Breast epithelium (tissue), 4 donors: ENCODE measurements at regions not wholly inside any gene's neighbourhood (a gene's known extent, or its start where the extent isn't known, plus 50 kb on each side); places are given as distances from the start of the nearest gene placed in this dataset.

Experiments
- DNase-seq, 2 donors: peaks; one replicate each; pipeline ENCODE4 v3.0.0-alpha.2; 2019; ENCODE audit warnings: low spot score in 2 of 2
- H3K27ac ChIP-seq, 2 donors: fragments of 200-600 bp; sonication (generic) in 1 of 2; one replicate each; pipeline ENCODE4 v1.5.1; 2016 to 2019; ENCODE audit warnings: mild to moderate bottlenecking in 1 of 2
- H3K27me3 ChIP-seq, 2 donors: fragments of 200-600 bp; sonication (generic) in 1 of 2; one replicate each; pipeline versions ENCODE4 v1.5.1 to v1.6.0; 2017 to 2019; ENCODE audit warnings: control low read depth in 1 of 2, mild to moderate bottlenecking in 1 of 2
- H3K36me3 ChIP-seq: fragments of 200-600 bp; one replicate; pipeline ENCODE4 v1.5.1; 2019
- H3K4me1 ChIP-seq, 2 donors: fragments of 200-600 bp; sonication (generic); one replicate each; pipeline ENCODE4 v1.5.1; 2016 to 2019; ENCODE audit warnings: control low read depth in 1 of 2
- H3K4me3 ChIP-seq, 3 donors: fragments of 200-600 bp; sonication (generic); 1 replicate in 2 of 3; 2 replicates in 1 of 3; pipeline ENCODE4 v1.5.1; 2016 to 2019; ENCODE audit warnings: mild to moderate bottlenecking in 3 of 3, moderate library complexity in 2 of 3
- H3K9me3 ChIP-seq, 2 donors: fragments of 200-600 bp; sonication (generic) in 1 of 2; one replicate each; pipeline ENCODE4 v1.5.1; 2016 to 2019; ENCODE audit warnings: control low read depth in 1 of 2
- POLR2A ChIP-seq: fragments of 450-650 bp; IDR thresholded peaks from one replicate; pipeline ENCODE4 v1.6.1; 2016; ENCODE audit warnings: antibody characterized with exemption, mild to moderate bottlenecking, moderate library complexity
- POLR2AphosphoS5 ChIP-seq, 3 donors: sonication (generic); formaldehyde crosslinking; IDR thresholded peaks; one replicate each; pipeline ENCODE4 v1.6.1; 2017; ENCODE audit warnings: antibody characterized with exemption in 3 of 3
- intact Hi-C: fragments of 100-400 bp; cut with DNase I; formaldehyde crosslinking; loops from one replicate; pipeline ENCODE4 v1.15.1; 2023; ENCODE audit warnings: low total_unique reads
- TF ChIP-seq, protein P1 (sequence below), 3 donors: fragments of 450-650 bp; IDR thresholded peaks; one replicate each; pipeline ENCODE4 v1.5.1; 2016 to 2017; ENCODE audit warnings: antibody characterized with exemption in 3 of 3, mild to moderate bottlenecking in 3 of 3, moderate library complexity in 3 of 3

DNA sequence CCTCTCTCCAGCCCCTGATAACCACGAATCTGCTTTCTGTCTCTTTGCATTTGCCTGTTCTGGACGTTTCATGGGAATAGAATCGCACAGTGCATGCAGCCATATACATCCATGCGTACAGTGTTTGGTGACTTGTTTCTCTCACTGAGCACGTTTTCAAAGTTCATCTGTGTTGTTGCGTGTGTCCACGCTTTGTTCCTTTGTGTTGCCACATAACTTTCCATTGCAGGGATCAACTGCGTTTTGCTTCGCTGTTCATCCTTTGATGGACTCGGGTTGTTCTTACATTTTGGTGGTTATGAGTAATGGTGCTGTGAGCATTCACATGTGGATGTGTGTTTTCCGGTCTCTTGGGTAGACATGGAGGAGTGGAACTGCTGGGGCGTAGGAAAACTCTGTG is 56.4 kb upstream of the TAMM41 start:
- no peak for DNase-seq
- Histone ChIP-seq H3K27ac (no peak overlapping the region), H3K4me3 (no peak overlapping the region), H3K27me3 (no peaks in the 10 kb centered on the region), H3K4me1 (no peaks in the 10 kb centered on the region), H3K9me3 (no peaks in the 10 kb centered on the region), H3K36me3 (no peaks in the 10 kb centered on the region)
- intact Hi-C loops: no loop called here
- TF ChIP-seq, protein P1, sequence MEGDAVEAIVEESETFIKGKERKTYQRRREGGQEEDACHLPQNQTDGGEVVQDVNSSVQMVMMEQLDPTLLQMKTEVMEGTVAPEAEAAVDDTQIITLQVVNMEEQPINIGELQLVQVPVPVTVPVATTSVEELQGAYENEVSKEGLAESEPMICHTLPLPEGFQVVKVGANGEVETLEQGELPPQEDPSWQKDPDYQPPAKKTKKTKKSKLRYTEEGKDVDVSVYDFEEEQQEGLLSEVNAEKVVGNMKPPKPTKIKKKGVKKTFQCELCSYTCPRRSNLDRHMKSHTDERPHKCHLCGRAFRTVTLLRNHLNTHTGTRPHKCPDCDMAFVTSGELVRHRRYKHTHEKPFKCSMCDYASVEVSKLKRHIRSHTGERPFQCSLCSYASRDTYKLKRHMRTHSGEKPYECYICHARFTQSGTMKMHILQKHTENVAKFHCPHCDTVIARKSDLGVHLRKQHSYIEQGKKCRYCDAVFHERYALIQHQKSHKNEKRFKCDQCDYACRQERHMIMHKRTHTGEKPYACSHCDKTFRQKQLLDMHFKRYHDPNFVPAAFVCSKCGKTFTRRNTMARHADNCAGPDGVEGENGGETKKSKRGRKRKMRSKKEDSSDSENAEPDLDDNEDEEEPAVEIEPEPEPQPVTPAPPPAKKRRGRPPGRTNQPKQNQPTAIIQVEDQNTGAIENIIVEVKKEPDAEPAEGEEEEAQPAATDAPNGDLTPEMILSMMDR (IDR thresholded peaks at IDR 0.05): no peak
- TF ChIP-seq POLR2A (no peak), POLR2AphosphoS5 (IDR thresholded peaks at IDR 0.05) (no peak)

DNA sequence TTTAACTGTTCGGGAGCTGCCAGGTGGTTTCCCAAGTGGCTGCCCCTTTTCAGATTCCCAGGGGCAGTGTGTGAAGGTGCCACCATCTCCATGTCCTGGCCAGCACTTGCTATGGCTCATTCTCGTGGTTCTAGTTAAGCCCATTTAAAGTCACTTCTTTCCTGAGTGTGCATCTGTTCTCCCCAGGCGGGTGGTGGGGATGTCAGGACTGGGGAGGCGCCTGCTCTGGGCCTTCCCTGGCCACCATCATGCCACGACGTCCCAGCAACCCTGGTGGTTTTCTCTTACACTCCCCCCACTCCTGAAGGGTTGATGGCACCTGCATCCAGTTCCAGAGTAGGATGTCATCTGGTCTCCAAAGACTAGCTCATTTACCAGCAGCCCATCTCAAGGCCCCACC is 56.8 kb upstream of the TAMM41 start:
- Histone ChIP-seq H3K27ac (no peak overlapping the region), H3K4me3 (no peak overlapping the region), H3K9me3 (no peaks in the 10 kb centered on the region), H3K4me1 (no peaks in the 10 kb centered on the region), H3K36me3 (no peaks in the 10 kb centered on the region), H3K27me3 (no peaks in the 10 kb centered on the region)
- no peak for DNase-seq
- intact Hi-C loops: no loop called here
- TF ChIP-seq, protein P1 (IDR thresholded peaks at IDR 0.05): no peak
- TF ChIP-seq POLR2A (no peak), POLR2AphosphoS5 (IDR thresholded peaks at IDR 0.05) (no peak)

DNA sequence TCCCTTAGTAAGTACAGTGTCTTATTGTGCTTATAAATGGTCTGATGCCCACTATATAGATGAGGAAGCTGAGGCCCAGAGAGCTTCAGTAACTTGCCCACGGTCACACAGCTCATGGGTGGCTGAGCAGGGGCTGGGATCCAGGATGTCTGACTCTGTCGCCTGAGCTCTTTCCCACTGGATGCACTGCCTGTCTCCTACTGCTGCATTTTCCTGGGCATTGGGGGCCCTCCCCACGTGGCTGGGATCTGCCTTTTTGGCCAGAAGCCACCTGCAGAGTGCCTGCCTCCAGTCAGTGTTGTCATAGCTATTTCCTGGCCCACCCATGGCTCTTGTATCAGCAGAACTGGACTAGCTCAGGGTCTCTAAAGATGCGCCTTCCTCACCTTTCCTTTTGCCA is 57.5 kb upstream of the TAMM41 start:
- Histone ChIP-seq H3K9me3 (no peaks in the 10 kb centered on the region), H3K36me3 (no peaks in the 10 kb centered on the region), H3K27me3 (no peaks in the 10 kb centered on the region), H3K4me1 (no peaks in the 10 kb centered on the region), H3K27ac (no peak overlapping the region), H3K4me3 (no peak overlapping the region)
- intact Hi-C loops: no loop called here
- no peak for DNase-seq
- TF ChIP-seq, protein P1 (IDR thresholded peaks at IDR 0.05): no peak
- no peak for TF ChIP-seq POLR2AphosphoS5 (IDR thresholded peaks at IDR 0.05)
- no peak for TF ChIP-seq POLR2A

DNA sequence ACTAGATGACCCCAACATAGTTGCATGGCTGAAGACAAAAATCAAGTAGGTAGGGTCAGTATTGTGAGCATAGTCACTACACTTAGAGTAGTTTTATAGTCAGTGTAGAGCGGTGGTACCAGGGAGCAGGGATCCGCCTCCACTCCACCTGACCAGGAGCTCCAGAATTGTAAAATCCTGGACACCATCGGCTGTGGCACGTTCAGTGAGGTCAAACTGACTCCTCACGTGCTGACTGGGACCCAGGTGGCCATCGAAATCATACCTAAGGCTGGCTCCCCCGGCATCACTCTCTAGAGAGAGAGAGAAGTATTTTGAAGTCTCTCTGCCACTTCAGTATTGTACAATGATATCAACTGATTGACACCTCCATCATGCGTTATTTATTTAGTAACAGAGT is 59.7 kb upstream of the TAMM41 start:
- intact Hi-C loops: no loop called here
- no peak overlapping the region for H3K4me3 ChIP-seq
- DNase-seq: no peak
- H3K9me3 ChIP-seq: no peaks in the 10 kb centered on the region
- no peak for TF ChIP-seq POLR2A
- TF ChIP-seq POLR2AphosphoS5 (IDR thresholded peaks at IDR 0.05): no peak
- TF ChIP-seq, protein P1 (IDR thresholded peaks at IDR 0.05): no peak
- H3K4me1 ChIP-seq: no peaks in the 10 kb centered on the region
- H3K36me3 ChIP-seq: no peaks in the 10 kb centered on the region
- H3K27ac ChIP-seq: no peak overlapping the region
- no peaks in the 10 kb centered on the region for H3K27me3 ChIP-seq

DNA sequence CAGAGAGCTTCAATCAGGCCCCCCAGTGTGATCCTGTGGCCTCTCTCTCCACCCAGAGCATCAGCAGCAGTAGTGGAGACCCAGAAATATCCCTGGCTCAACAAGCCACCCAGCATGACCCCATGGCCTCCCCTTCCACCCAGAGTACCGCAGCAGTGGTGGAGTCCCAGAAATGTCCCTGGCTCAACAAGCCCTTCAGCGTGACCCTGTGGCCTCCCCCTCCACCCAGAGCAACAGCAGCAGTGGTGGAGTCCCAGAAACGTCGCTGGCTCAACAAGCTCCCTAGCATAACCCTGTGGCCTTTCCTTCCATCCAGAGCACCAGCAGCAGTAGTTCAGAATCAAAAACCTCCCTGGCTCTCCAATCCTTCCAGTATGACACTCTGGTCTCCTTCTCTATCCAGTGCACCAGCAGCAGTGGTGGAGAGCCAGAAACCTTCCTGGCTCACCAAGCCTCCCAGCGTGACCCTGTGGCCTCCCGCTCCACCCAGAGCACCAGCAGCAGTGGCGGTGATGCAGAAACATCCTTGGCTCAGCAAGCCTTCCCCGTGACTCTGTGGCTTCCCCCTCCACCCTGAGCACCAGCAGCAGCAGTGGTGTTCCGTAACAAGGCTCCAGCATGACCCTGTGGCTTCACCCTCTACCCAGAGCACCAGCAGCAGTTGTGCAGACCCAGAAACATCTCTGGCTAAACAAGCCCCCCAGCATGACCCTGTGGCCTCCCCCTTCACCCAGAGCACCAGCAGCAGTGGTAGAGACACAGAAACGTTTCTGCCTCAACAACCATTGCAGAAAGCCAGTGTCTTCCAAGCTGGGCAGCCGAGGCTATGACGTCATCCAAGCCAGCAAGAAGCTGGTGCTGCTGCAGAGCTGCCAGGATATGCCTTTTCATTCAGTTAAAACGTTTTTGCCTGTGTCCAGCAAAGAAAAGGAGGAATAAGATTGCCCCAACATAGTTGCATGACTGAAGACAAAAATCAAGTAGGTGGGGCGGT is 61.3 kb upstream of the TAMM41 start:
- intact Hi-C loops: no loop called here
- H3K27ac ChIP-seq: no peak overlapping the region
- TF ChIP-seq, protein P1 (IDR thresholded peaks at IDR 0.05): no peak
- TF ChIP-seq POLR2AphosphoS5 (IDR thresholded peaks at IDR 0.05) (no peak), POLR2A (no peak)
- H3K27me3 ChIP-seq: no peaks in the 10 kb centered on the region
- H3K9me3 ChIP-seq: no peaks in the 10 kb centered on the region
- H3K36me3 ChIP-seq: no peaks in the 10 kb centered on the region
- H3K4me3 ChIP-seq: no peak overlapping the region
- H3K4me1 ChIP-seq: no peaks in the 10 kb centered on the region
- no peak for DNase-seq
